ENCODE measurements at regions not wholly inside any gene's neighbourhood (a gene's known extent, or its start where the extent isn't known, plus 50 kb on each side); places are given as distances from the start of the nearest gene placed in this dataset.

- no peak for FAIRE-seq
- DNase-seq (ENCODE audit: extremely low spot score, insufficient read length, low read depth) = no peak
These were observed 506.9 kb downstream of the SHQ1 start for GRCh38 chr3:72341380-72341770.

DNA sequence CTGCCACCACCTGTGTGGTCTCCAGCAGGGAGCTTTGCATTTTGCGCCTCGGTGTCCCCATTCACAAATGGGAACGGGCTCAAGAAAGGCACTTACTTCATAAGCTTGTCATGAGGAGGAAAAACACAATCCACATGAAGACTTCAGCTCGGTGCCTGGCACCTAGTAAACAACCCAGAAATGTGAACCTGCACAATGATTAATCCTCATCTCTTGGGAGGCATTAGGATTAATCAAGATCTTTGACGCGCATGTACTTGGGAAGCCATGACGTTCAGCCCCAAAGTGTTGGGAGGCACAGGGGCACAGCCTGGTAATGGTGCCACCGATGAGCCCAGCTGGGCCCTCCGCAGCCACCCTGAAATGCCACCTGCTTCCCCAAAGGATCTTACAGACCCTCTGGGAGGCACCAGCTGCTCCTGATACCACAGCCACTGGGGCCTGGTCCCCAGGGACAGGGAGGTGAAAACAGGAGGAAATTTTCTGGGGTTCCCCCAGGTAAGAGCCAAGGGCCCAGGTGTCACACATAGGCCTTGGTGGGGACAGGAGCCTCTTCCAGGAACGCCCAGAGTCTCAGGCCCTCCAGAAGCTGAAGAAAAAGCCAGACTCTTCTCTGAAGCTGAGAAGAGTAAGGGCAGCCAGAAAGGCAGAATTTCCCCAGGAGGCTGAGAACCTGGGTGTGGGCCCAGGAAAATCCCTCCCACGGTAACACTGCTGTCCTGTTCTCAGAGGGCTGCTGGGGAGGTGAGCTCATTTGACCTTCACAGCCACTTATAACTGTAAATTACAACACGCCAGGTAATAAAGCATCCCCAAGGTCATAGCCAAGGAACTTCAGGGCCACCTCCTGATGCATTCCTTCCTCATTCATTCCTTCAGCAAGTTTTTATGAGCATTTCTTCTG, 507.5 kb downstream of the SHQ1 start:
- FAIRE-seq (peak; percentile 42), DNase-seq (ENCODE audit: extremely low spot score, insufficient read length, low read depth) (no peak)

DNA sequence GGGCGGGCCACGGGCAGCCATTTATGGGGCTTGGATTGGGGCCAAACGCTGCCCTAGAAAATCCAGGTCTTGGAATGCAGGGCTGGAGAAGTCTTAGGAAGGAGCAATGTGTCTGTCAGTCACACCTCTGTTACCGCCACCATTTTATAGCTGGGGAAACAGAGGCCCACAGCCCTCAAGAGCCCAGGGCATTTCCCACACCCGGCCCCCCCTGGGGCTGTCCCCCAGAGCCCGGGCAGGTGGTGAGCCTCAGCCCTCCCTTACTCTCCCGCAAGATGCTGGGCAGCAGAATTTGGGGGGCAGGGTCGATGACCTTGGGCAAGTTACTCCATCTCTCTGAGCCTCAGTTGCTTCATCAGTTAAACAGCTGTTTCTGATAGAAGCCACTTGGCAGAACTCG, 508.2 kb downstream of the SHQ1 start:
- DNase-seq (ENCODE audit: extremely low spot score, insufficient read length, low read depth) = no peak
- FAIRE-seq = no peak

GRCh38 chr3:72339670-72340030, 508.6 kb downstream of the SHQ1 start:
- FAIRE-seq (no peak), DNase-seq (ENCODE audit: extremely low spot score, insufficient read length, low read depth) (no peak)

- no peak for DNase-seq (ENCODE audit: extremely low spot score, insufficient read length, low read depth)
These were observed 509.1 kb downstream of the SHQ1 start for GRCh38 chr3:72338942-72339669.

GRCh38 chr3:72338082-72338941, 509.9 kb downstream of the SHQ1 start:
- FAIRE-seq = peak; percentile 15
- DNase-seq (ENCODE audit: extremely low spot score, insufficient read length, low read depth) = no peak

More at GRCh38 chr3:72338942-72339669, 509.1 kb downstream of the SHQ1 start:
- no peak for FAIRE-seq

- FAIRE-seq (no peak), DNase-seq (ENCODE audit: extremely low spot score, insufficient read length, low read depth) (no peak)
These were observed 510.8 kb downstream of the SHQ1 start for GRCh38 chr3:72337480-72337855.

- FAIRE-seq = no peak
- no peak for DNase-seq (ENCODE audit: extremely low spot score, insufficient read length, low read depth)
These were observed 511.3 kb downstream of the SHQ1 start for GRCh38 chr3:72336821-72337479.

- DNase-seq (ENCODE audit: extremely low spot score, insufficient read length, low read depth) = no peak
- FAIRE-seq = no peak
These were observed 512.1 kb downstream of the SHQ1 start for GRCh38 chr3:72336114-72336651.

- DNase-seq (ENCODE audit: extremely low spot score, insufficient read length, low read depth) (no peak), FAIRE-seq (no peak)
These were observed 512.7 kb downstream of the SHQ1 start for GRCh38 chr3:72335458-72336095.

DNA sequence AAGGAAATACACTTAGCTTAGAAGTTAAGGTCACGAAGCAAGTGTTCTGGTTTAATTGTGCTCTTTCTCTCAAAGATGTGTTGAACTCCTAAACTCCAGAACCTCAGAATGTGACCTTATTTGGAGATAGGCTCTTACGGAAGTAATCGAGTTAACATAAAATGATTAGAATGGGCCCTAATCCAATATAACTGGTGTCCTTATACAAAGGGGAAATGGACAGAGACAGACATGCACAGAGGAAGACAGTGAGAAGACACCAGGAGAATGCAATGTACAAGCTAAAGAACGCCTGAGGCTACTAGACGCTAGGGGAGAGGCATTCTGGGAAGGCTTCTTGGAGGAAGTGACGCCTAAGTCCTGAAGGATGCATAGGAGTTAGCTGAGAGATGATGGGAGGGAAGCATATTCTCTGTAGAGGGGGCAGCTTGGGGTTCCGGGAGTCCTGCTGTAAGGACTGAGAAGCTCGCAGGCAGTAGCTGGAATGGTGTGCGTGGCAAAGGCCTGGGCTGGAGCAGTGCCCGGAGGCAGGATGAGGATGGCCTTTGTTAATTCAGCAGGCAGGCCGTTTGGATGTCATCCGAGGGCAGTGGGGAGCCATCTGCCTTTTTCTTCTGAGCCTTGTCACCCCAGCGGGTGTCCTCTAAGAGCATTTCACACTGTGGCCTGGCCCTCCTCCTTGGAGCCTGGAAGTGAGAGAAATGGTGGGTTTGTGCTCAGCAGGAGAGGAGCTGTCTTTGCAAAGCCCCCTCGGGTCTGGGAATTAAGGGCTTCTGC, 513.4 kb downstream of the SHQ1 start:
- DNase-seq (ENCODE audit: extremely low spot score, insufficient read length, low read depth) = no peak
- no peak for FAIRE-seq

DNA sequence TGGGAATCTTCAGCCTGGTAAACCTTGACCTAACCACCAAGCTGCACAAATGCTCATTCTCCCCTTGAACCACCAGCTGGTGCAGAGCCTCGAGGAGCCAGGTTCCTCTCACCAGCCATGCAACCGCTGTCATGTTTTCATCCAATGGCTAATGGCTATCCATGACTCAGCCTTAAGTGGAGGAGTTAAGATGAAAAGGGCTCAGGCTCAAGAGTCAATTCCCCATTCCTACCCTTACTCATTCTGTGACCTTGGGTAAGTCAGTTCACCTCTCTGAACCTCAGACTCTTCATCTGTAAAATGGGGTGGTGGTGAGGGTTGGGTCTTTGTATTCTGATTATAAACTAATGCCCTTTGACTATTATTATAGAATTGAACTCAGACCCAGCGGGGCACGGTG, 515.6 kb downstream of the SHQ1 start:
- FAIRE-seq (no peak), DNase-seq (ENCODE audit: extremely low spot score, insufficient read length, low read depth) (no peak)

DNA sequence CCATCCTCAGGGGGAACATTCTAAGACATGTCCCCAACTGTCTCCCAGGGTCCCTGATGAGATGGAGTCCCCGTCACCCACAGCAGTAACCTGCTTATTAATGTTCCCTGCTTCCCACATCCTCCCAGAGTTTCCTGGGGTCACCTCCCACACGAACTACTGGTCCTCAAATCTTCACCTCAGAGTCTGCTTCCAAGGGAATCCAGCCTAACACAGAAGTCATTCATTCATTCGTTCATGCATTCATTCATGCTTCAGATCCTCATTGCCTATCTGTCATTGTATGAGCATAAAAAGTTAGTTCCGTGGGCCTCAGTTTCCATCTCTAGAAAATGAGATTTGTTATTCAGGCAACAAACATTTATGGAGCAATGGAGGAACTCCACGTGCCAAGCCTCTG, 516.2 kb downstream of the SHQ1 start:
- FAIRE-seq (no peak), DNase-seq (ENCODE audit: extremely low spot score, insufficient read length, low read depth) (no peak)

DNA sequence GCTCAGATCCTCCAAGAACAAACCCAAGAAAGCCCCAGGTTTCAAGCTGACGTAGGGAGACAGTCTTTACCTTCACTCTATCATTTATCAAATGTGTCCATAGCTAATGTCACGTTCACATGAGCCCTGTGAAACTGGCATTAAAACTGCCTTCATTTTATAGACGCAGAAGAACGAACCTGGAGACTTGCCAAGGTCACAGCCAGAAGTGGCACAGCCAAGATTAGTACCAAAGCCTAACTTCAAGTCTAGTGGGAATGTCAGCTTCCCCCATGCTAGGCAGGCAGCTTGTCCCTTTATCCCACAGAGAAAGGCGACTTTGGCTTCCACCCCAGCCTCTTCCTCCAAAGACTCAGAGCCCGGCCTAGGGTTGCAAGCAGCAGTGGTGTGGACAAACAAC, 517.2 kb downstream of the SHQ1 start:
- FAIRE-seq = no peak

GRCh38 chr3:72329354-72329753, 518.9 kb downstream of the SHQ1 start:
- no peak for DNase-seq (ENCODE audit: extremely low spot score, insufficient read length, low read depth)
- FAIRE-seq = no peak

More for the DNA sequence above, 517.2 kb downstream of the SHQ1 start:
- DNase-seq (ENCODE audit: extremely low spot score, insufficient read length, low read depth) = no peak

DNA sequence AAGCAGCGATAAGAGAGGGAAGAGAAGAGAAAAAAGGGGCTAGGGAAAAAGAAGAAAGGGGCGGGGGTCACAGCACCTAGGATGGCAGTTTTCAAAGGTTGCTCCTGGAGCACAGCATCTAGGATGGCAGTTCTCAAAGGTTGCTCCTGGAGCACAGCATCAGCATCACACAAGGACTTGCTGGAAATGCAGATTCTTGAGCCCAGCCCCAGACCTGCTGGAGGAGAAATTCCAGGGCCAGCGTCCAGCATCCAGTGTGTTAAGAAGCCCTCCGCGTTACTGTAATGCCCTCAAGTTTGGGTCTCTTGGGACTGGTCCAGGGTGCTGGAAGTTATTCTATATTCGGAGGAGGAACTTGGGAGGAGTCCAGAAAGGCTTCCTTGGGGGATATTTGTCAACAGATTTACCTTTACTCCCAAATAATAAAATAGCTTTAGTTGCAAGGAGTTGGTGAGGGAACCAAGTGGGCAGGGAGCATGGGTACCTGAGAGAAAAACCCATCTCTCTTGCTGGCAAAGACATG, 519.4 kb downstream of the SHQ1 start:
- DNase-seq (ENCODE audit: extremely low spot score, insufficient read length, low read depth) (no peak), FAIRE-seq (no peak)

DNA sequence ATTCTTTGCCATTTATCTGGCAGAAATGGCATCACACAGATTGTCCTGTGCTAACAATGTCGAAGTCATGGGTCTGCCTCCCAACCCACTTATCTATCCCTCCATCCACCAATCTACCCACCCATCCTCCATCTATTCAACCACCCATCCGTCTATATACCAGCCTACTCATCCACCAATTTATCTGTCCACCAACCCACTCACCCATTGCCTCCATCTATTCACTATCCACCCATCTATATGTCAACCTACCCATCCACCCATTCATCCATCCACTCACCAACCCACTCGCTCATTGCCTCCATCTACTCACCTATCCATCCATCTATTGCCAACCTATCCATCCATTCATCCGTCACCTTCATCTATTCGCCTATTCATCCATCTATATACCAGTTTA, 521.2 kb downstream of the SHQ1 start:
- FAIRE-seq (no peak), DNase-seq (ENCODE audit: extremely low spot score, insufficient read length, low read depth) (no peak)

GRCh38 chr3:72324253-72324811, 523.9 kb downstream of the SHQ1 start:
- DNase-seq (ENCODE audit: extremely low spot score, insufficient read length, low read depth) (no peak), FAIRE-seq (no peak)

Data from GM18507 (cell line).